Erythroblast (primary cell): ENCODE measurements at regions not wholly inside any gene's neighbourhood (a gene's known extent, or its start where the extent isn't known, plus 50 kb on each side); places are given as distances from the start of the nearest gene placed in this dataset.
"Not testable (repeated sequence)": the region's sequence is repeated elsewhere in the genome, so short reads cannot be mapped to it uniquely, and the experiment has no call there.

ENCODE experiments used
- GATA1 ChIP-seq: IDR thresholded peaks from 2 replicates; pipeline ENCODE4 v1.6.1; 2011; ENCODE audit warnings: low read depth, mild to moderate bottlenecking, control low read depth, low read length, moderate library complexity
- POLR2A ChIP-seq: IDR thresholded peaks from 2 replicates; pipeline ENCODE4 v1.6.1; 2011; ENCODE audit warnings: mild to moderate bottlenecking, low read length

DNA sequence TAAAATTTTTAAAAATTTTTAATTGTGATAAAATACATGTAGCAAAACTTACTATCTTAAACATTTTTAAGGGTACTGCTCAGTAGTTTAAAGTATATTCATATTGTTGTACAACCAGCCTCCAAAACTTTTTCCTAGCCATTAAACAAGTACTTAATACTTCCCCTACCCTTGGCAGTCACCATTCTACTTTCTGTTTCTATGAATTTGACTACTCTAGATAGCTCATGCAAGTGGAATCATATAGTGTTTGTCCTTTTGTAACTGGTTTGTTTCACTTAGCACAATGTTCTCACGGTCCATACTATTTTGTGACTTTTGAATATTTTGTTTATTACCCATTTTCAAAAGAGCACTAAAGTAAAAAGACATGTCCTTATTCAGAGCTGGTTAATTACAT, 52.8 kb upstream of the ERV3-1 start:
- not testable (repeated sequence) for TF ChIP-seq POLR2A, GATA1
